ENCODE measurements at regions not wholly inside any gene's neighbourhood (a gene's known extent, or its start where the extent isn't known, plus 50 kb on each side); places are given as distances from the start of the nearest gene placed in this dataset.
A peak's percentile ranks its signal among the peaks of the same experiment; 100 is the strongest.

- DNase-seq, result peak; percentile 79 to 89 (median 86)
These were observed 118.2 kb upstream of the PROK2 start for GRCh38 chr3:71903112-71903495.

GRCh38 chr3:71902258-71903111 lies 117.5 kb upstream of the PROK2 start:
- DNase-seq, result no peak

GRCh38 chr3:71901645-71902044 lies 116.7 kb upstream of the PROK2 start:
- DNase-seq, result peak; percentile 32 to 63 (median 54)

GRCh38 chr3:71900057-71900456 lies 115.1 kb upstream of the PROK2 start:
- DNase-seq, result no peak

GRCh38 chr3:71896751-71897150 lies 111.8 kb upstream of the PROK2 start:
- peak in 1 of 4 experiments; percentile 33 for DNase-seq

GRCh38 chr3:71893702-71894479 lies 108.9 kb upstream of the PROK2 start:
- DNase-seq, result no peak

- DNase-seq, result no peak
These were observed 108.2 kb upstream of the PROK2 start for GRCh38 chr3:71893122-71893521.

GRCh38 chr3:71891483-71891882 lies 106.5 kb upstream of the PROK2 start:
- no peak for DNase-seq

- DNase-seq, result peak in 1 of 4 experiments; percentile 12
These were observed 105.5 kb upstream of the PROK2 start for GRCh38 chr3:71890356-71890931.

- no peak for DNase-seq
These were observed 102.3 kb upstream of the PROK2 start for GRCh38 chr3:71887256-71887655.

GRCh38 chr3:71885006-71885405 lies 100.1 kb upstream of the PROK2 start:
- DNase-seq, result no peak

- DNase-seq, result no peak
These were observed 96.8 kb upstream of the PROK2 start for GRCh38 chr3:71881732-71882131.

- DNase-seq, result peak in 2 of 4 experiments; percentile 28 to 31
These were observed 96.1 kb upstream of the PROK2 start for GRCh38 chr3:71881041-71881440.

GRCh38 chr3:71879089-71879488 lies 94.1 kb upstream of the PROK2 start:
- DNase-seq, result no peak

- DNase-seq, result no peak
These were observed 91.5 kb upstream of the PROK2 start for GRCh38 chr3:71876135-71877105.

GRCh38 chr3:71875461-71875947 lies 90.6 kb upstream of the PROK2 start:
- peak; percentile 77 to 85 (median 83) for DNase-seq

GRCh38 chr3:71874618-71875017 lies 89.7 kb upstream of the PROK2 start:
- peak; percentile 38 to 82 (median 62) for DNase-seq

GRCh38 chr3:71873093-71873611 lies 88.2 kb upstream of the PROK2 start:
- DNase-seq, result no peak

- no peak for DNase-seq
These were observed 87.3 kb upstream of the PROK2 start for GRCh38 chr3:71872256-71872655.

- DNase-seq, result no peak
These were observed 86.1 kb upstream of the PROK2 start for GRCh38 chr3:71870966-71871512.

GRCh38 chr3:71868876-71869275 lies 83.9 kb upstream of the PROK2 start:
- DNase-seq, result peak; percentile 33 to 69 (median 52)
